H1 (cell line): ENCODE measurements at regions not wholly inside any gene's neighbourhood (a gene's known extent, or its start where the extent isn't known, plus 50 kb on each side); places are given as distances from the start of the nearest gene placed in this dataset.

Experiments
- CTCF ChIA-PET: fragments of 300-600 bp; sonication (Branson Sonifier 250); formaldehyde crosslinking; loops from one replicate; lab custom pipeline; 2021; ENCODE audit not compliant: partially characterized antibody; lab: Charles Lee
- POLR2A ChIA-PET: fragments of 300-600 bp; sonication (Branson Sonifier 250); formaldehyde crosslinking; loops from one replicate; lab custom pipeline; 2021; ENCODE audit warnings: inconsistent platforms; ENCODE audit not compliant: partially characterized antibody; lab: Charles Lee
- DNase-seq, 2 experiments: peaks; one replicate each; pipeline versions ENCODE4 v3.0.0 to v3.0.0-alpha.2; 2010 to 2022; ENCODE audit warnings: low spot score in 2 of 2, low read depth in 1 of 2, mixed read lengths in 1 of 2
- FAIRE-seq: peaks from 2 replicates; lab custom pipeline; 2011; peaks lifted over from hg19 to GRCh38; lab: Jason Lieb, UNC
- H2AFZ ChIP-seq: 2 replicates; pipeline ENCODE4 v1.8.1; 2012; ENCODE audit warnings: low read length, inconsistent platforms
- H2AK5ac ChIP-seq: 2 replicates; pipeline ENCODE4 v1.6.1; 2013; ENCODE audit warnings: low read depth, low read length
- H2BK120ac ChIP-seq: replicated peaks from 2 replicates; pipeline ENCODE3; 2013; ENCODE audit warnings: low read depth, low read length, inconsistent platforms
- H2BK12ac ChIP-seq: 2 replicates; pipeline ENCODE4 v1.6.1; 2013; ENCODE audit warnings: low read depth, low read length
- H2BK15ac ChIP-seq: 2 replicates; pipeline ENCODE4 v1.6.1; 2013; ENCODE audit warnings: low read length
- H2BK20ac ChIP-seq: 2 replicates; pipeline ENCODE4 v1.6.1; 2013; ENCODE audit warnings: low read length
- H2BK5ac ChIP-seq: 2 replicates; pipeline ENCODE4 v1.6.1; 2013; ENCODE audit warnings: low read depth, low read length
- H3K14ac ChIP-seq: 2 replicates; pipeline ENCODE4 v1.6.1; 2013; ENCODE audit warnings: inconsistent platforms; ENCODE audit not compliant: insufficient read length
- H3K18ac ChIP-seq: 2 replicates; pipeline ENCODE4 v1.6.1; 2013; ENCODE audit warnings: low read length; ENCODE audit errors: extremely low read depth
- H3K23ac ChIP-seq: 2 replicates; pipeline ENCODE4 v1.6.1; 2013; ENCODE audit warnings: inconsistent platforms; ENCODE audit not compliant: insufficient read length
- H3K23me2 ChIP-seq: 2 replicates; pipeline ENCODE4 v1.6.1; 2013; ENCODE audit warnings: low read depth, low read length
- H3K27ac ChIP-seq: 2 replicates; pipeline ENCODE4 v1.6.1; 2011; ENCODE audit warnings: low read depth, low read length, inconsistent platforms
- H3K27me3 ChIP-seq, 4 experiments: replicated peaks in 1 of 4; 1 replicate in 1 of 4; 2 replicates in 3 of 4; pipeline versions ENCODE4 v1.6.1 to v1.8.1; 2011 to 2013; ENCODE audit warnings: low read length in 3 of 4, mild to moderate bottlenecking in 3 of 4, inconsistent platforms in 2 of 4, mixed read lengths in 2 of 4, moderate library complexity in 1 of 4; ENCODE audit not compliant: control insufficient read depth in 3 of 4, insufficient read depth in 3 of 4; ENCODE audit errors: extremely low read depth in 1 of 4
- H3K36me3 ChIP-seq, 4 experiments: 2 replicates each; pipeline versions ENCODE4 v1.6.1 to v1.8.1; 2011 to 2013; ENCODE audit warnings: mild to moderate bottlenecking in 4 of 4, low read length in 3 of 4, moderate library complexity in 2 of 4, control low read depth in 1 of 4, inconsistent platforms in 1 of 4; ENCODE audit not compliant: insufficient read depth in 4 of 4, control insufficient read depth in 2 of 4
- H3K4ac ChIP-seq: replicated peaks from 2 replicates; pipeline ENCODE3; 2013; ENCODE audit warnings: low read length, low read depth, mixed read lengths, inconsistent platforms; ENCODE audit not compliant: insufficient read length
- H3K4me1 ChIP-seq, 4 experiments: replicated peaks in 1 of 4; 1 replicate in 1 of 4; 2 replicates in 3 of 4; pipeline versions ENCODE4 v1.6.1 to v1.8.1; 2011 to 2013; ENCODE audit warnings: low read length in 3 of 4, inconsistent platforms in 2 of 4, mixed read lengths in 1 of 4; ENCODE audit not compliant: insufficient read depth in 4 of 4, control insufficient read depth in 3 of 4
- H3K4me2 ChIP-seq, 2 experiments: 2 replicates each; pipeline versions ENCODE4 v1.6.1 to v1.8.1; 2011 to 2013; ENCODE audit warnings: low read depth in 2 of 2, low read length in 2 of 2, control low read depth in 1 of 2, inconsistent platforms in 1 of 2, mild to moderate bottlenecking in 1 of 2; ENCODE audit not compliant: insufficient read depth in 1 of 2
- H3K4me3 ChIP-seq, 4 experiments: fragments of 200-600, 300-600 bp in 1 of 4; sonication (generic), shearing (Covaris generic), sonication (Bioruptor Twin) in 1 of 4; 2 replicates each; pipeline versions ENCODE4 v1.5.1 to v1.8.1; 2011 to 2016; ENCODE audit warnings: low read length in 4 of 4, low read depth in 3 of 4, control low read depth in 2 of 4, inconsistent platforms in 2 of 4, mild to moderate bottlenecking in 2 of 4, mixed read lengths in 1 of 4, moderate library complexity in 1 of 4; ENCODE audit not compliant: insufficient read depth in 2 of 4; ENCODE audit errors: extremely low read depth in 1 of 4
- H3K56ac ChIP-seq: replicated peaks from 2 replicates; pipeline ENCODE3; 2013; ENCODE audit warnings: low read depth, mild to moderate bottlenecking, mixed read lengths, low read length, inconsistent platforms; ENCODE audit not compliant: insufficient read length
- H3K79me1 ChIP-seq: 2 replicates; pipeline ENCODE4 v1.6.1; 2013; ENCODE audit warnings: low read depth, low read length, control low read depth
- H3K79me2 ChIP-seq, 2 experiments: 2 replicates each; pipeline versions ENCODE4 v1.6.1 to v1.8.1; 2012 to 2013; ENCODE audit warnings: low read length in 2 of 2, mild to moderate bottlenecking in 2 of 2, inconsistent platforms in 1 of 2; ENCODE audit not compliant: insufficient read depth in 2 of 2, control insufficient read depth in 1 of 2
- H3K9ac ChIP-seq, 4 experiments: replicated peaks in 1 of 4; 1 replicate in 1 of 4; 2 replicates in 3 of 4; pipeline versions ENCODE4 v1.6.1 to v1.8.1; 2011 to 2013; ENCODE audit warnings: low read depth in 3 of 4, low read length in 3 of 4, control low read depth in 2 of 4, mild to moderate bottlenecking in 2 of 4, moderate library complexity in 2 of 4, inconsistent platforms in 1 of 4; ENCODE audit errors: extremely low read depth in 1 of 4
- H3K9me3 ChIP-seq, 2 experiments: 2 replicates each; pipeline versions ENCODE4 v1.6.1 to v1.8.1; 2012 to 2013; ENCODE audit warnings: mild to moderate bottlenecking in 2 of 2, moderate library complexity in 2 of 2, control low read depth in 1 of 2, inconsistent platforms in 1 of 2, low read depth in 1 of 2, low read length in 1 of 2, mixed read lengths in 1 of 2; ENCODE audit not compliant: insufficient read depth in 2 of 2
- H4K20me1 ChIP-seq, 2 experiments: replicated peaks in 1 of 2; 2 replicates each; pipeline versions ENCODE3 to v1.8.1; 2011 to 2013; ENCODE audit warnings: inconsistent platforms in 2 of 2, low read length in 2 of 2, mild to moderate bottlenecking in 1 of 2; ENCODE audit not compliant: insufficient read depth in 2 of 2, control insufficient read depth in 1 of 2
- H4K5ac ChIP-seq: 2 replicates; pipeline ENCODE4 v1.6.1; 2013; ENCODE audit warnings: low read length, low read depth, mixed read lengths, inconsistent platforms; ENCODE audit not compliant: insufficient read length
- H4K8ac ChIP-seq: 2 replicates; pipeline ENCODE4 v1.8.0; 2013; ENCODE audit warnings: mild to moderate bottlenecking, moderate library complexity, low read length, inconsistent platforms; ENCODE audit not compliant: insufficient read depth; ENCODE audit errors: extremely low read depth
- H4K91ac ChIP-seq: replicated peaks from 2 replicates; pipeline ENCODE3; 2013; ENCODE audit warnings: low read length, mixed read lengths, inconsistent platforms; ENCODE audit not compliant: insufficient read length
- SIN3A ChIP-seq, 2 experiments: IDR thresholded peaks in 1 of 2; conservative IDR thresholded peaks in 1 of 2; 2 replicates each; pipeline ENCODE4 v1.6.1; 2011 to 2012; ENCODE audit warnings: low read length in 2 of 2, improper control_type of control experiment in 1 of 2, low read depth in 1 of 2, mild to moderate bottlenecking in 1 of 2
- TAF1 ChIP-seq: IDR thresholded peaks from 2 replicates; pipeline ENCODE4 v1.6.1; 2011; ENCODE audit warnings: mild to moderate bottlenecking, low read depth, low read length
- WGBS, 2 experiments: shearing (Covaris generic) in 1 of 2; methylation state at CpG; one replicate each; pipeline versions ENCODE4 v1.1.6 to v1.1.7; 2013 to 2015; ENCODE audit warnings: low lambda C conversion rate in 2 of 2, mixed read lengths in 2 of 2, inconsistent platforms in 1 of 2, low coverage in 1 of 2, missing lambda C conversion rate in 1 of 2; ENCODE audit not compliant: insufficient replicate concordance in 2 of 2, insufficient coverage in 1 of 2, insufficient read length in 1 of 2; ENCODE audit errors: extremely low coverage in 1 of 2, missing lambda C conversion rate in 1 of 2; 5-methylcytosine and 5-hydroxymethylcytosine counted together

- POLR2A ChIA-PET = no interaction called here
- no peak overlapping the region for H2AK5ac ChIP-seq
- no peaks in the 10 kb centered on the region for H3K36me3 ChIP-seq
- H2BK5ac ChIP-seq = no peak overlapping the region
- H4K20me1 ChIP-seq = no peaks in the 10 kb centered on the region
- H3K4me1 ChIP-seq = no peaks in the 10 kb centered on the region
- H3K14ac ChIP-seq = no peak overlapping the region
- no peak for DNase-seq
- no peak overlapping the region for H3K18ac ChIP-seq
- H4K5ac ChIP-seq = no peak overlapping the region
- H3K27ac ChIP-seq = no peak overlapping the region
- H3K27me3 ChIP-seq = no peaks in the 10 kb centered on the region
- no peak overlapping the region for H3K9ac ChIP-seq
- FAIRE-seq = no peak
- 87% methylated on average over 2 of the region's 2 CpGs; no CpG with 5 or more reads in 1 of the 2 experiments for WGBS, 2 experiments
- H3K23ac ChIP-seq = no peak overlapping the region
- no peak overlapping the region for H3K56ac ChIP-seq
- no peaks in the 10 kb centered on the region for H3K79me2 ChIP-seq
- no peak overlapping the region for H2BK15ac ChIP-seq
- H4K8ac ChIP-seq = no peak overlapping the region
- TF ChIP-seq TAF1 (no peak), SIN3A (conservative IDR thresholded peaks at IDR 0.05 in 1 of 2, IDR thresholded peaks at IDR 0.05 in 1 of 2; ENCODE audit: low read depth in 1 of 2, low read length in 2 of 2) (no peak)
- H4K91ac ChIP-seq = no peak overlapping the region
- H2BK120ac ChIP-seq = no peak overlapping the region
- H3K4me2 ChIP-seq = no peak overlapping the region
- no peak overlapping the region for H2AFZ ChIP-seq
- CTCF ChIA-PET = interaction anchor here (1.7 to 3.2 kb wide), 2 partner anchors 16 to 140 kb away, joined by 6 to 19 read pairs; no protein-coding TSS in a partner anchor
- no peak overlapping the region for H3K4me3 ChIP-seq
- H3K9me3 ChIP-seq = no peaks in the 10 kb centered on the region
- no peaks in the 10 kb centered on the region for H3K23me2 ChIP-seq
- no peak overlapping the region for H2BK12ac ChIP-seq
- H2BK20ac ChIP-seq = no peak overlapping the region
- no peak overlapping the region for H3K4ac ChIP-seq
- H3K79me1 ChIP-seq = no peaks in the 10 kb centered on the region
Measured at GRCh38 chr15:35305031-35305550, 220.0 kb upstream of the NANOGP8 start.
